Embryonic facial prominence (tissue), 1 donor: ENCODE measurements at regions not wholly inside any gene's neighbourhood (a gene's known extent, or its start where the extent isn't known, plus 50 kb on each side); places are given as distances from the start of the nearest gene placed in this dataset.

Experiments
- DNase-seq: peaks from one replicate; pipeline ENCODE4 v3.0.0-alpha.2; 2016; ENCODE audit errors: extremely low spot score

- no peak for DNase-seq
Observed at GRCh38 chr13:30126903-30127428, 180.4 kb downstream of the KATNAL1 start.

- no peak for DNase-seq
Observed at GRCh38 chr13:30125422-30126073, 181.8 kb downstream of the KATNAL1 start.

- DNase-seq, result no peak
Observed at GRCh38 chr13:30124131-30124768, 183.1 kb downstream of the KATNAL1 start.

- no peak for DNase-seq
Observed at GRCh38 chr13:30123575-30123974, 183.8 kb downstream of the KATNAL1 start.

GRCh38 chr13:30121666-30122065, 185.7 kb downstream of the KATNAL1 start:
- no peak for DNase-seq

- DNase-seq, result no peak
Observed at GRCh38 chr13:30121244-30121643, 186.1 kb downstream of the KATNAL1 start.

- DNase-seq, result no peak
Observed at GRCh38 chr13:30120133-30120822, 187.1 kb downstream of the KATNAL1 start.

GRCh38 chr13:30119476-30119875, 187.9 kb downstream of the KATNAL1 start:
- peak; percentile 45 for DNase-seq

GRCh38 chr13:30116379-30116778, 191.0 kb downstream of the KATNAL1 start:
- no peak for DNase-seq

GRCh38 chr13:30115257-30115600, 192.1 kb downstream of the KATNAL1 start:
- no peak for DNase-seq

GRCh38 chr13:30114571-30115256, 192.6 kb downstream of the KATNAL1 start:
- DNase-seq, result peak; percentile 36

- DNase-seq, result no peak
Observed at GRCh38 chr13:30113983-30114570, 193.3 kb downstream of the KATNAL1 start.

- DNase-seq, result no peak
Observed at GRCh38 chr13:30113551-30113950, 193.8 kb downstream of the KATNAL1 start.

- peak; percentile 84 for DNase-seq
Observed at GRCh38 chr13:30112602-30113435, 194.5 kb downstream of the KATNAL1 start.

- DNase-seq, result no peak
Observed at GRCh38 chr13:30111810-30112209, 195.5 kb downstream of the KATNAL1 start.

- no peak for DNase-seq
Observed at GRCh38 chr13:30110301-30111070, 196.9 kb downstream of the KATNAL1 start.

- DNase-seq, result no peak
Observed at GRCh38 chr13:30109471-30110135, 197.7 kb downstream of the KATNAL1 start.

GRCh38 chr13:30108913-30109237, 198.5 kb downstream of the KATNAL1 start:
- DNase-seq, result no peak

GRCh38 chr13:30108216-30108912, 199.0 kb downstream of the KATNAL1 start:
- no peak for DNase-seq
